LNCAP (cell line): ENCODE measurements at regions not wholly inside any gene's neighbourhood (a gene's known extent, or its start where the extent isn't known, plus 50 kb on each side); places are given as distances from the start of the nearest gene placed in this dataset.

Experiments used
- CTCF ChIP-seq: fragments of 450-650 bp; IDR thresholded peaks from 2 replicates; pipeline ENCODE4 v1.5.1; 2017; ENCODE audit warnings: mild to moderate bottlenecking

GRCh38 chr14:89098254-89098653, 273.8 kb downstream of the TTC8 start:
- TF ChIP-seq CTCF, result no peak
